HL-60 (cell line): ENCODE measurements at regions not wholly inside any gene's neighbourhood (a gene's known extent, or its start where the extent isn't known, plus 50 kb on each side); places are given as distances from the start of the nearest gene placed in this dataset.
"Not testable (repeated sequence)": the region's sequence is repeated elsewhere in the genome, so short reads cannot be mapped to it uniquely, and the experiment has no call there.

Source experiments
- CTCF ChIP-seq: IDR thresholded peaks from one replicate; pipeline ENCODE4 v1.5.1; 2011; ENCODE audit warnings: low read length, control low read depth, inconsistent platforms; ENCODE audit not compliant: insufficient read depth
- GABPA ChIP-seq: IDR thresholded peaks from 2 replicates; pipeline ENCODE4 v1.6.1; 2012; ENCODE audit warnings: low read depth
- POLR2AphosphoS5 ChIP-seq: IDR thresholded peaks from 2 replicates; pipeline ENCODE4 v1.6.1; 2012; ENCODE audit warnings: low read depth
- REST ChIP-seq: IDR thresholded peaks from 2 replicates; pipeline ENCODE4 v1.6.1; 2012; ENCODE audit warnings: low read depth; ENCODE audit not compliant: insufficient replicate concordance

DNA sequence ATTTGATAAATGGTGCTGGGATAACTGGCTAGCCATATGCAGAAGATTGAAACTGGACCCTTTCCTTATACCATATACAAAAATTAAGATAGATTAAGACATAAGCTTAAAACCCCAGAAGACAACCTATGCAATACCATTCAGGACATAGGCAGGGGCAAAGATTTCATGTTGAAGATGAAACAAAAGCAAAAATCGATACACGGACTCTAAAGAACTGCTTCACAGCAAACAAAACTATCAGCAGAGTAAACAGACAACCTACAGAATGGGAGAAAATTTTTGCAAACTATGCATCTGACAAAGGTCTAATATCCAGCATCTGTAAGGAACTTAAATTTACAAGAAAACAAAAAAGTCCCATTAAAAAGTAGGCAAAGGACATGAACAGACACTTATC lies 255.9 kb downstream of the TINAG start:
- TF ChIP-seq REST, CTCF, POLR2AphosphoS5, GABPA: not testable (repeated sequence)
